Retinal pigment epithelial cell (primary cell): ENCODE measurements at regions not wholly inside any gene's neighbourhood (a gene's known extent, or its start where the extent isn't known, plus 50 kb on each side); places are given as distances from the start of the nearest gene placed in this dataset.

Experiments used
- DNase-seq: peaks from one replicate; pipeline ENCODE4 v3.0.0-alpha.2; 2010; ENCODE audit warnings: low read depth
- H3K4me3 ChIP-seq: 2 replicates; pipeline ENCODE4 v1.5.1; 2011; ENCODE audit warnings: mild to moderate bottlenecking, low read length, control low read depth, moderate library complexity
- CTCF ChIP-seq: conservative IDR thresholded peaks from 2 replicates; pipeline ENCODE4 v1.5.1; 2011; ENCODE audit warnings: low read depth, low read length, control low read depth, inconsistent platforms

GRCh38 chr5:75952291-75952690 lies 130.9 kb upstream of the SV2C start:
- TF ChIP-seq CTCF: no peak
- DNase-seq: no peak
- H3K4me3 ChIP-seq: no peak overlapping the region

- no peak for TF ChIP-seq CTCF
- no peak overlapping the region for H3K4me3 ChIP-seq
- no peak for DNase-seq
These were observed 131.5 kb upstream of the SV2C start for GRCh38 chr5:75951716-75952115.

GRCh38 chr5:75951158-75951557 lies 132.0 kb upstream of the SV2C start:
- no peak overlapping the region for H3K4me3 ChIP-seq
- no peak for TF ChIP-seq CTCF
- DNase-seq: no peak

GRCh38 chr5:75948438-75948837 lies 134.7 kb upstream of the SV2C start:
- no peak for DNase-seq
- TF ChIP-seq CTCF: no peak
- H3K4me3 ChIP-seq: no peak overlapping the region

GRCh38 chr5:75940418-75940817 lies 142.8 kb upstream of the SV2C start:
- no peak for TF ChIP-seq CTCF
- H3K4me3 ChIP-seq: no peak overlapping the region
- DNase-seq: no peak

GRCh38 chr5:75935572-75935971 lies 147.6 kb upstream of the SV2C start:
- no peak overlapping the region for H3K4me3 ChIP-seq
- no peak for DNase-seq
- no peak for TF ChIP-seq CTCF

GRCh38 chr5:75933489-75933888 lies 149.7 kb upstream of the SV2C start:
- no peak for TF ChIP-seq CTCF
- no peak for DNase-seq
- H3K4me3 ChIP-seq: no peak overlapping the region
